GM12878 (cell line): ENCODE measurements at regions not wholly inside any gene's neighbourhood (a gene's known extent, or its start where the extent isn't known, plus 50 kb on each side); places are given as distances from the start of the nearest gene placed in this dataset.

Experiments used
- MYC ChIP-seq: IDR thresholded peaks from 2 replicates; pipeline ENCODE4 v1.6.1; 2011; ENCODE audit warnings: mild to moderate bottlenecking, low read length, moderate library complexity, inconsistent platforms; ENCODE audit not compliant: insufficient read depth, insufficient replicate concordance, insufficient read length, severe bottlenecking
- POLR2A ChIP-seq: IDR thresholded peaks from 2 replicates; pipeline ENCODE4 v1.6.1; 2011; ENCODE audit warnings: low read depth, mild to moderate bottlenecking, low read length
- RCOR1 ChIP-seq: conservative IDR thresholded peaks from 2 replicates; pipeline ENCODE4 v1.6.1; 2012; ENCODE audit warnings: low read depth, low read length, improper control_type of control experiment
- TF ChIP-seq, protein P1 (sequence below): fragments of 450-650 bp; IDR thresholded peaks from 2 replicates; pipeline ENCODE4 v1.6.1; 2018; ENCODE audit warnings: mild to moderate bottlenecking, low read depth, moderate library complexity; ENCODE audit not compliant: partially characterized antibody

- TF ChIP-seq MYC (no peak), POLR2A (no peak), RCOR1 (no peak)
- TF ChIP-seq, protein P1, sequence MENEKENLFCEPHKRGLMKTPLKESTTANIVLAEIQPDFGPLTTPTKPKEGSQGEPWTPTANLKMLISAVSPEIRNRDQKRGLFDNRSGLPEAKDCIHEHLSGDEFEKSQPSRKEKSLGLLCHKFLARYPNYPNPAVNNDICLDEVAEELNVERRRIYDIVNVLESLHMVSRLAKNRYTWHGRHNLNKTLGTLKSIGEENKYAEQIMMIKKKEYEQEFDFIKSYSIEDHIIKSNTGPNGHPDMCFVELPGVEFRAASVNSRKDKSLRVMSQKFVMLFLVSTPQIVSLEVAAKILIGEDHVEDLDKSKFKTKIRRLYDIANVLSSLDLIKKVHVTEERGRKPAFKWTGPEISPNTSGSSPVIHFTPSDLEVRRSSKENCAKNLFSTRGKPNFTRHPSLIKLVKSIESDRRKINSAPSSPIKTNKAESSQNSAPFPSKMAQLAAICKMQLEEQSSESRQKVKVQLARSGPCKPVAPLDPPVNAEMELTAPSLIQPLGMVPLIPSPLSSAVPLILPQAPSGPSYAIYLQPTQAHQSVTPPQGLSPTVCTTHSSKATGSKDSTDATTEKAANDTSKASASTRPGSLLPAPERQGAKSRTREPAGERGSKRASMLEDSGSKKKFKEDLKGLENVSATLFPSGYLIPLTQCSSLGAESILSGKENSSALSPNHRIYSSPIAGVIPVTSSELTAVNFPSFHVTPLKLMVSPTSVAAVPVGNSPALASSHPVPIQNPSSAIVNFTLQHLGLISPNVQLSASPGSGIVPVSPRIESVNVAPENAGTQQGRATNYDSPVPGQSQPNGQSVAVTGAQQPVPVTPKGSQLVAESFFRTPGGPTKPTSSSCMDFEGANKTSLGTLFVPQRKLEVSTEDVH = no peak
These were observed 136.5 kb upstream of the ECI2 start for GRCh38 chr6:4271761-4272470.
